Hepatocyte (in vitro differentiated cells): ENCODE measurements at regions not wholly inside any gene's neighbourhood (a gene's known extent, or its start where the extent isn't known, plus 50 kb on each side); places are given as distances from the start of the nearest gene placed in this dataset.

Experiments used
- EZH2 ChIP-seq: fragments of 200-600 bp; sonication (generic); IDR thresholded peaks from 2 replicates; pipeline ENCODE4 v1.6.1; 2016; ENCODE audit warnings: antibody characterized with exemption, mild to moderate bottlenecking, borderline replicate concordance
- EZH2phosphoT487 ChIP-seq: fragments of 200-600 bp; sonication (generic); IDR thresholded peaks from one replicate; pipeline ENCODE4 v1.6.1; 2018; ENCODE audit warnings: antibody characterized with exemption, mild to moderate bottlenecking, low read depth, moderate library complexity; ENCODE audit not compliant: unreplicated experiment, severe bottlenecking
- TF ChIP-seq, protein P1 (sequence below): fragments of 200-600 bp; sonication (generic); IDR thresholded peaks from 2 replicates; pipeline ENCODE4 v1.5.1; 2016; ENCODE audit warnings: antibody characterized with exemption, mild to moderate bottlenecking; ENCODE audit not compliant: poor library complexity

GRCh38 chr2:180776921-180777320 lies 203.5 kb upstream of the UBE2E3 start:
- TF ChIP-seq EZH2 (no peak), EZH2phosphoT487 (no peak)
- TF ChIP-seq, protein P1, sequence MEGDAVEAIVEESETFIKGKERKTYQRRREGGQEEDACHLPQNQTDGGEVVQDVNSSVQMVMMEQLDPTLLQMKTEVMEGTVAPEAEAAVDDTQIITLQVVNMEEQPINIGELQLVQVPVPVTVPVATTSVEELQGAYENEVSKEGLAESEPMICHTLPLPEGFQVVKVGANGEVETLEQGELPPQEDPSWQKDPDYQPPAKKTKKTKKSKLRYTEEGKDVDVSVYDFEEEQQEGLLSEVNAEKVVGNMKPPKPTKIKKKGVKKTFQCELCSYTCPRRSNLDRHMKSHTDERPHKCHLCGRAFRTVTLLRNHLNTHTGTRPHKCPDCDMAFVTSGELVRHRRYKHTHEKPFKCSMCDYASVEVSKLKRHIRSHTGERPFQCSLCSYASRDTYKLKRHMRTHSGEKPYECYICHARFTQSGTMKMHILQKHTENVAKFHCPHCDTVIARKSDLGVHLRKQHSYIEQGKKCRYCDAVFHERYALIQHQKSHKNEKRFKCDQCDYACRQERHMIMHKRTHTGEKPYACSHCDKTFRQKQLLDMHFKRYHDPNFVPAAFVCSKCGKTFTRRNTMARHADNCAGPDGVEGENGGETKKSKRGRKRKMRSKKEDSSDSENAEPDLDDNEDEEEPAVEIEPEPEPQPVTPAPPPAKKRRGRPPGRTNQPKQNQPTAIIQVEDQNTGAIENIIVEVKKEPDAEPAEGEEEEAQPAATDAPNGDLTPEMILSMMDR: no peak
